Central memory CD4-positive, alpha-beta T cell (primary cell): ENCODE measurements at regions not wholly inside any gene's neighbourhood (a gene's known extent, or its start where the extent isn't known, plus 50 kb on each side); places are given as distances from the start of the nearest gene placed in this dataset.
"Not testable (repeated sequence)": the region's sequence is repeated elsewhere in the genome, so short reads cannot be mapped to it uniquely, and the experiment has no call there.

Experiments
- DNase-seq: peaks from one replicate; pipeline ENCODE4 v3.0.0; 2022

DNA sequence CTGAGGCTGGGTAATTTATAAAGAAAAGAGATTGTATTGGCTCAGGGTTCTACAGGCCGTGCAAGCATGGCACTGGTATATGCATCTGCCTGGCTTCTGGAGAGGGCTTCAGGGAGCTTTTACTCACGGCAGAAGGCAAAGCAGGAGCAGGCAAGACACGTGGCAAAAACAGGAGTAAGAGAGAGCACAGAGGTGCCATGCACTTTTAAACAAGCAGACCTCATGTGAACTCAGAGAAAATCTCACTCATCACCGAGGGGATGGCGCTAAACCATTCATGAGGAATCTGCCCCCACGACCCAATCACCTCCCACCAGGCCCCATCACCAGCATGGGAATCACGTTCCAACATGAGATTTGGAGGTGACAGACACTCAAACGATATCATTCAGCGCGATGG, 400.7 kb upstream of the RUNX1 start:
- DNase-seq = no peak

GRCh38 chr21:35448876-35449599, 399.9 kb upstream of the RUNX1 start:
- DNase-seq = no peak

DNA sequence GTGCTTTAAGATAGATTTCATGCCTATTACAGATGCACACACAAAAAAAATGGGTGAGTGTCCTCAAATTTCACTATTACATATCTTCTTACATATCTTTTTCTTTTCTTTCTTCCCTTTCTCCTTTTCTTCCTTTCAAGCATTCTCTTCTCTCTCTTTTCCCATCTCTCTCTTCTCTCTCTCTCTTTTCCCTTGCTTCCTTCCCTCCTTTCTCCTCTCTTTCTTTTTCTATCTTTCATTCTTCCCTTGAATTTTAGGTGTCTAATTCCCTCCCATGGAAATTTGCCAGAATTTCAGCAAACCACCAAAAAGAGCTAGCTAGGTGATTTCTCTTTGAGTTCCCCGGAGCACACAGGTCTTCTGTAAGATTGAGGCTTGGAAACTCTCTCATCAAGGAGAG, 395.3 kb upstream of the RUNX1 start:
- DNase-seq = no peak

DNA sequence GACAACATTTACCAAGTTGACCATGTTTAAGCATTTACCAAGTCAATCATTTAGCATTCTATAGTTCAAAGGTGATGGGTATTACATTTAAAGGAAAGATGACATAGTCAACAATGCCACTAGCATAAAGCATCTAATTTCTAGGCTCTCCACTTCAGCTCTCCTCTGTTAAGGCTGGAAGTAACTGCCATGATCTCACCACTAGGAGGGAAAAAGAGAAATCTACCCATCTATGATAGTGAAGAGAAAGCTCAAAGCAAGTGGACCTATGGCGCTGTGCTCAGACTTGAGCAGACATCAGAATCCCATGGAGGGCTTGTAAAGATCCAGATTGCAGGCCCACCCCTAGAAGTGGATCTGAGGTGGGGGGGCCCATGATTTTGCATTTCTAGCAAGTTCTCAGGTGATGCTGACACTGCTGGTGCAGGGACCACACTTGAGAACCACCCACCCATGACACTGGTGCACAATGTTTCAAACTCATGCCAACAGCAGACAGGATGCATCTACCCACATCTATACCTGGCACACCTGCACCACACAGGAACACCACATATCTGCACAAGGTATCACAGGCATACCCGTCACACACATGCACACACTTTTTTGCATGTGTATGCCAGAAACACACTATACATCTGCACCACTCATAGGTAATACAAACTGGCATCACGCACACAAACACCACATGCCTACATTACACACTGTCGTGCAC, 392.9 kb upstream of the RUNX1 start:
- DNase-seq = no peak

DNA sequence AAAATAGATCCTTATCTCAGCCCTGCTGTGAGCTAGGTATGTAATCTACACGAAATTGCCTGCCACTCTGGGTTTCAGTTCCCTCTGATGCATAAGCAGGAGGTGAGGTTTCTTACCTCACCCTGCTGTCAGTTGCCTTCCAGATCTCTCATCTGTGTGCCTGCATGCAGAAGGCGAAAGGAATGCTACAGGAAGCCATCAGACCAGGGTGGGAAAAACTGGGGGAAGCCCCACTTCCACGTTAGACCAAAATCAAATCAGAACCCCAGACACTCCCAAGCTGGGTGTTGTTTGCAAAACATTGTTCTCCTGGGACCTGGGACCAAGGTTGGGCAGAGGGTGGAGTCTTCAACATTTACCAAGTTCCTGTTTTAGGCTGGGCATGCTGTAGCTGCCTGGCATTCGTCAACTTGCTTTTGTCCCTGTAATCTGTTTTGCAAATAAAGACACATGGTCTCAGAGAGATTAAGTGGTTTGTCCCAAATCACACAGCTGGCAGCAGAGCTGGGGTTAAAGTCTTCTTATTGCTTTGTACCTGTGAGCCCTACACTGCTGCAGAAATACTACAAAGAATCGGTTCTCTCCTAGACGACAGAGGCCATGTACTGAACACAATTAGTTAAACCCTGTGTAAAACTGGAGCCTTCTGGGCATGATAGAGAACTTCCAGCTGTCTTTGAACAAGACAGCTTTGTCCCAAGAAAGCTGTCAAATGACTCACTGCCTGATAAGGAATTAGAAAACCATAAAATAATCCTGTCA, 389.7 kb upstream of the RUNX1 start:
- no peak for DNase-seq

DNA sequence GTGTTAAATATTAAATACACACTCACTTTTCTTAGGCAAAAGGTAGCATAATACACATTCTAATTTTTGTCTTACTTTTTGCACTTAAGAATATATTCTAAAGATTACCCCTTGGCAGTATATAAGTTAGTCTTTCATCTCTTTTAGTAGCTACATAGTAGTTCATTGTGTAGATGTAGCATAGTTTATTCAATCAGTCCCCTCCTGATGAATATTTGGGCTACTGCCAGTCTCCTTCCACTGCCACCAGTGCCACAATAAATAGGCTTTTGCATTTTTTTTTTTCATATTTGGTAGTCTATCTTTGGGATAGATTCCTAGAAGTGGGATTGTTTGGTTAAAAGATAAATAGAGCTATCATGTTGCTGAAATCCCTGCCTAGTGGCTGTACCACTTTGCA, 388.8 kb upstream of the RUNX1 start:
- no peak for DNase-seq

DNA sequence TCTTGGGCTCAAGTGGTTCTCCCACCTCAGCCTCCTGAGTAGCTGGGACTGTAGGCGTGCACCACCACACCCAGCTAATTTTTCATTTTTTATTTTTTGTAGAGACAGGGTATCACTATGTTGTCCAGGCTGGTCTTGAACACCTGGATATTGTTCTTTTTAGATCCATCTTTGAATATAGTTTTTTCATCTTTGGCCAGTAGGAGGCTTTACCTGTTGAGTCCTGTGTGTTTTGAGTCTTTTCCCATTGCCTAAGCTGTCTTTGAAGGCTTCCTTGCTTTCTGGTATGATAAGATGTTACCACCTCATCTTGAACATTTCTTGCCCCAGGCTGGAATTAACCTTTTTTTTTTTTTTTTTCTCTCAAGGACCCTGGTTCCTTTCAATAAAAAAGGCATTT, 387.8 kb upstream of the RUNX1 start:
- no peak for DNase-seq

- not testable (repeated sequence) for DNase-seq
Measured at GRCh38 chr21:35432601-35433000, 383.5 kb upstream of the RUNX1 start.

DNA sequence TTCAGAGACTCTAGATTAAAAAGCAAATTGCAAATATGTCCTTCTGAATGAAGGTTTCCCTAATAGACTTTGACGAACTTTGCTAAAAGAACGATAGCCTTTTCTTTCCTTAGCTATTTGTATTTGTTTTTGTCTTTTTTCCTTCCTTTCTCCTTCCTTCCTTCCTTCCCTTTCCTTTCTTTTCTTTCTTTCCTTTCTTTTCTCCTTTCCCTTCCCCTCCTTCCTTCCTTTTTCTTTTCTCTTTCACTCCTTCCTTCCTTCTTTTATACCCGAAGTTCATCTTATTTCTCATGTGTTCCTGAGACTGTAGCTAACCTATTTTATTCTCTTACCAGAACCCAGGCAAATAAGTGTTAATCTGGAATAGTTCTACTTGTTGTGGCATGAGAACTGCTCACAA, 381.2 kb upstream of the RUNX1 start:
- DNase-seq = no peak

- no peak for DNase-seq
Measured at GRCh38 chr21:35428937-35429336, 379.8 kb upstream of the RUNX1 start.

GRCh38 chr21:35428489-35428888, 379.4 kb upstream of the RUNX1 start:
- peak; percentile 22 for DNase-seq

GRCh38 chr21:35428001-35428320, 378.9 kb upstream of the RUNX1 start:
- no peak for DNase-seq

GRCh38 chr21:35427320-35428000, 378.4 kb upstream of the RUNX1 start:
- DNase-seq = no peak

DNA sequence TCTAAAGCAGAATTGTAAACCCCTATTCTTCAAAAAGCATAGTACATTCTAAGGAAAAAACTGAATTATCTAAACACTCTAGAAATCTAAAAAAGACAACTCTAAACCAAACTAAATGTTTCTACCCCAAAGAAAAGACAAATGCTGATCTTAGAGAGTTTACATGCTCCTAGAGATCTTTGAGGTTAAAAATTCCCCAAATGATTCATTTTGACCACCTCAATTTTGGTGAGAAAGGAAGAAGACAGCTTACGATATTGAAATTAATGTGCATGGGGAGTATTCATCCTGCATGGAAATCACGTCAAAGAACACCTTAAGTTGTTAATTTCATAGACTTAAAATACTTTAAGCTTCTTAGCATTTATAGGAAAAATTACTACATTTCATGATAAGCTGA, 377.8 kb upstream of the RUNX1 start:
- DNase-seq = no peak

GRCh38 chr21:35426469-35426868, 377.4 kb upstream of the RUNX1 start:
- DNase-seq = no peak

- no peak for DNase-seq
Measured at GRCh38 chr21:35424122-35424521, 375.0 kb upstream of the RUNX1 start.

- DNase-seq = no peak
Measured at GRCh38 chr21:35423709-35424108, 374.6 kb upstream of the RUNX1 start.

DNA sequence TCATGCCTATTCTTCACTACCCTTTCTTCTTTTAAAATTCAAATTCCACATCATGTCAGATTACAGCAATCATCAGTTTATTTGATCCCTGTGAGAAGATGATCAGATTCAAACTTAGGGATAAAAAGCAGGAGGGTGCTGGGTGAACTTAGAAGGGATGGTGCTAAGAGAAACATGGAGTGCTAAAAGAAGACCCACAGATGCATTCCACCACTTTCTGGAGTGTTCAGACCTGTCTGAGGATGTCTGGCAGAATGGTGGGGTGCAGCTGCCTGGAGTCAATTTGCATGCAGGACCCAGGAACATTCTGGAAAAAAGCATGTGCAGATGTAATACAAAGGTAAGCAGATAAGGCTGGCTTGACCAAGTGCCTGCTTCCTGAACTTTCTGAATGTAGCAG, 372.9 kb upstream of the RUNX1 start:
- DNase-seq = no peak

DNA sequence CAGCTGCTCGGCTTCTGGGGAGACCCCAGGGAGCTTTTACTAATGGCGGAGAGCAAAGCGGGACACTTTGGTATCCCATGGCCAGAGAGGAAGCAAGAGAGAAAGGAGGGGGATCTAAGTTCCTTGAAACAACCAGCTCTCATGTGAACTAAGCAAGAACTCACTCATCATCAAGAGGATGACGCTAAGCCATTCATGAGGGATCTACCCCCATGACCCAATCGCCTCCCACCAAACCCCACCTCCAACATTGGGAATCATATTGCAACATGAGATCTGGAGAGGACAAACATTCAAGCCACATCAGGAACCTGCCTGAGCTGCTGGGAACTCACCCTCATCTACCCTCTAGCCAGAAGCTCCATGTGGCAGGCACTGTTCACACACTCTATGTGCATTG, 372.1 kb upstream of the RUNX1 start:
- DNase-seq = no peak

DNA sequence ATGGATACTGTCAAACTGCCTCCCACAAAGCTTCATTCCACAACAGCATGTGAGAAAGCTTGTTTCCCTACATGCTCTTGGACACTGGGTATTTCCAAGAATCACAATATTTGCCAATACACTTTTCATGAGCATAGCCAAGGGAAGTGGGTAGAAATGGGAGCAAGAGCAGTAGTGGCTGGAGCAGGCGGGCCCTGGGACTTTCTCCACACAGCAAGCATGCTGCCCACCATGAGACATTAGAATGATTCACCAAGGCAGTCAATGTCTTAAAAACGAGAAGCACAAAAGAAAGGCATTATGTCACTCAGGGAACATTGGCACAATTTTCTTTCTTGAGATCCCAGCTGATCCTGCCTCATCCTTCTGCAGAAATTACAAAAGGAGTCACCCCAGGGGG, 371.6 kb upstream of the RUNX1 start:
- DNase-seq = no peak

- no peak for DNase-seq
Measured at GRCh38 chr21:35417762-35418161, 368.7 kb upstream of the RUNX1 start.

DNA sequence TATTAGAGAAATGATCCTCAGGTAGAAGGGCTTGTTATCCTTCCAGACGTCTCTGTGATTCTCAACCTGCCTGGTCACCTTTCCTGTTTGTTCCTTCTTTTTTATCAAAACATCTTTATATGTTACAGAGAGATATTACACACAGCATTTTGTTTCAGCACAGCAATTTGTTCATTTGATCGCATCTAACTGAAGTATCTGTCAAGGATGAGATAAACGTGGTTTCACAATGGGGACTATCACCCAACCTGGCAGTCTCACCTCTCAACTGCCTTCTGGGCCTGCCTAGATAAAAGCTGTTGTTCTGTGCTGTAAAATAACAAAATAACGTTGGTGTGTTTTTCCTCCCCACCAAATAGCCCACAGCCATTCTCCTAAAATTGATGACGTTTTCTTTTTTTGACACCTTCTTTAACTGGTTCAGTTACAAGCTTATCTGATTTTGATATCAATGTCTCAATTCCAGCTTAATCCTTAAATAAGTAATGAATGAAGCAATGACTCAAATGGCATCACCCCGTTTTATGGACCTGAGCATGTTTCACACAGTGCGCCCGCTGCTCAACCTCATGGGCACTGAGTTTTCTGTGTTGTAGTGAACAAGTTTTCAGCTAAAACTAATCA, 367.9 kb upstream of the RUNX1 start:
- no peak for DNase-seq

DNA sequence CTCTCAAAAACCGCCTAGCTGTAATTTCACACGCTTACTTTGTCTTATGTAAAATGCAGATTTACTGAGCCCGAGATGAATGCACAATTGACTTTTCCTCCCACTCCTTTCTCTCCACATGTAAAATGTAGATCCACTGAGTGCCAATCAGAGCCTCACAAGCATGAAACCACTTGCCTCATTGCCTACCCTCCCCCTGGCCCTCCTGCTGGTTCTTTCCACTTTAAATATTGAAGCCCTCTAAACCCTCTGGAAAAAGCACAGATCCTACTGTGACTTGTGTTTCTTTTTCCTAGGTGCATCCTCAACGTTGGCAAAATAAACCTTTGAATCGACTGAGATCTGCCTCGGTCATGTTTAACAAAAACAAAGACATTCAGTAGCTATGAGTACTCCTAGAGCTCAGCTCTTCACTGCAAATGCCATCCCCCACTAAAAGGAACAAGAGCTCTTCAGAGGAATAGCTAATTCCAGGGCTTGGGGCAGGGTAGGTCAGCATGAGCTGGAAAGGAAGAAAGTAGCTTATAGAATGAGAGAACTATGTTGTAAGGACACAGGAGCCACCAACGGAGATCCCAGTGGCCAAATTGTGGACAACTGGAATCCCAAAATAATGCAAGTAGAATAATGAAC, 365.5 kb upstream of the RUNX1 start:
- no peak for DNase-seq
